Adrenal gland (tissue), 5 donors: ENCODE measurements at regions not wholly inside any gene's neighbourhood (a gene's known extent, or its start where the extent isn't known, plus 50 kb on each side); places are given as distances from the start of the nearest gene placed in this dataset.

Source experiments
- POLR2A ChIP-seq, 2 donors: fragments of 450-650 bp; IDR thresholded peaks; one replicate each; pipeline ENCODE4 v1.6.1; 2017; ENCODE audit warnings: antibody characterized with exemption in 2 of 2, mild to moderate bottlenecking in 2 of 2, moderate library complexity in 1 of 2
- TF ChIP-seq, protein P1 (sequence below), 6 experiments: fragments of 450-650 bp in 4 of 6; fragments of 200-600 bp in 2 of 6; sonication (generic) in 1 of 6; IDR thresholded peaks; 1 replicate in 5 of 6; 2 replicates in 1 of 6; pipeline versions ENCODE4 v1.5.1 to v1.8.0; 2016 to 2021; ENCODE audit warnings: antibody characterized with exemption in 6 of 6, mild to moderate bottlenecking in 2 of 6, moderate library complexity in 1 of 6
- donor health status: DM: no; HTN: no; CAD: no.

DNA sequence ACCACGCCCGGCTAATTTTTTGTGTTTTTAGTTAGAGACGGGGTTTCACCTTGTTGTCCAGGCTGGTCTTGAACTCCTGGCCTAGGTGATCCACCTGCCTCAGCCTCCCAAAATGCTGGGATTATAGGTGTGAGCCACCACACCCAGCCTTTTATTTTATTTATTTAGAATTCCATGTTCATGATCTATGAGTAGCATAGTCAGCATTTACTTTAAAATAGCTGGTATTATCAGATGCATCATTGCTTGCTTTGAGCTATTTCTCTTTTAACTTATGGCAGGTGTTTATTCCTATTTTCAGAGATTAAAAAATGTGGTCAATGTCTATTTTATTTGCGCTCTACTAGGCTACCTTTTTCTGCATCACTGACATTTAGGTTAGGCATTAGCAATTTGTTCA is 152.0 kb downstream of the UTRN start:
- TF ChIP-seq, protein P1, sequence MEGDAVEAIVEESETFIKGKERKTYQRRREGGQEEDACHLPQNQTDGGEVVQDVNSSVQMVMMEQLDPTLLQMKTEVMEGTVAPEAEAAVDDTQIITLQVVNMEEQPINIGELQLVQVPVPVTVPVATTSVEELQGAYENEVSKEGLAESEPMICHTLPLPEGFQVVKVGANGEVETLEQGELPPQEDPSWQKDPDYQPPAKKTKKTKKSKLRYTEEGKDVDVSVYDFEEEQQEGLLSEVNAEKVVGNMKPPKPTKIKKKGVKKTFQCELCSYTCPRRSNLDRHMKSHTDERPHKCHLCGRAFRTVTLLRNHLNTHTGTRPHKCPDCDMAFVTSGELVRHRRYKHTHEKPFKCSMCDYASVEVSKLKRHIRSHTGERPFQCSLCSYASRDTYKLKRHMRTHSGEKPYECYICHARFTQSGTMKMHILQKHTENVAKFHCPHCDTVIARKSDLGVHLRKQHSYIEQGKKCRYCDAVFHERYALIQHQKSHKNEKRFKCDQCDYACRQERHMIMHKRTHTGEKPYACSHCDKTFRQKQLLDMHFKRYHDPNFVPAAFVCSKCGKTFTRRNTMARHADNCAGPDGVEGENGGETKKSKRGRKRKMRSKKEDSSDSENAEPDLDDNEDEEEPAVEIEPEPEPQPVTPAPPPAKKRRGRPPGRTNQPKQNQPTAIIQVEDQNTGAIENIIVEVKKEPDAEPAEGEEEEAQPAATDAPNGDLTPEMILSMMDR (IDR thresholded peaks at IDR 0.05), result no peak
- no peak for TF ChIP-seq POLR2A (IDR thresholded peaks at IDR 0.05)
